ENCODE measurements at regions not wholly inside any gene's neighbourhood (a gene's known extent, or its start where the extent isn't known, plus 50 kb on each side); places are given as distances from the start of the nearest gene placed in this dataset.

DNA sequence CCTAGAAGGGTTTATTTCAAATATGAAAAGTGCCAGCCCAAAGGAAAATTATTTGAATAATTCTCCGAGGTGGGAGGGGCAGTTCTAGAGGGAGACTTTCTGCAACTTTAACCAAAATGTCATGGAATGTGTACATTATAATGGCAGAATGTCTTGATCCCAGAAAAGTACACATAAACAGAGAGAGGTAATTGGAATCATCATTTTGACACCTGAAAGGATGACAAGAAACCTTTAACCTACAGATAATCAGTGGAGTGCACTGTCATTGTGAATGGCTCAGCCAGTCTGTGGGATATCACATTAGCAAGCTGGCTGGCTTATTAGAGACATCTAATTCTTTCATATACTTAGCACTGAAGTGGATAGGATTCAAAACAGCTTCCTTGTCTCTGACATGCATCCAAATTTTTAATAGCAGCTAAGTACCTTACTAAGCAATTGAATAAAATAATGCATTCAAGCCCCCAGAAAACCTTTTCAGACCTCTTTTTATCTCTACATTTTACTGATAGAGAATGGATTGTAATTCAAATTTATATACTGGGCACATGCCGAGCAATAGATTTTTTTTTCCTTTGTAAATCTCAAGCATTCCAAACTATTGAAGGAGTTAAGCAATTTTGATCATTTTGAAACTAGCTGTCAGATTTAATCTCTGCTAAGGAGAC, 468.6 kb downstream of the COG6 start:
- DNase-seq: no peak

DNA sequence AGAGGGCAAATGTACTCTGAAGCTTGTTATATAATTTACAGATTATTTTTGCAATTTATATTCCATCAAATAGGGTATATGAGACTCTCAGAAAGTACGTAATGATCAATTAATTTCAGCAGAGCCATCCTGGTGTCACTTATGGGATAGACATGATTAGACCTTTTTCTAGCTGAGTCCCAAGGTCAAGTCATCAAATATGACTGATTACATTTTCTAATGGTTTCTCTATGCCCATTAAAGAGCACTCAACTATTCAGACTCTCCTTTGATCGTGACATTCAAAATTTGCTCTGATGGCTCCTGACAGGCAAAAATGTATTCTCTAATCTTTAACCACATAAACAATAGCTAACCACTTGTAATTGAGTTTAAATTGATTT, 469.2 kb downstream of the COG6 start:
- DNase-seq: no peak

DNA sequence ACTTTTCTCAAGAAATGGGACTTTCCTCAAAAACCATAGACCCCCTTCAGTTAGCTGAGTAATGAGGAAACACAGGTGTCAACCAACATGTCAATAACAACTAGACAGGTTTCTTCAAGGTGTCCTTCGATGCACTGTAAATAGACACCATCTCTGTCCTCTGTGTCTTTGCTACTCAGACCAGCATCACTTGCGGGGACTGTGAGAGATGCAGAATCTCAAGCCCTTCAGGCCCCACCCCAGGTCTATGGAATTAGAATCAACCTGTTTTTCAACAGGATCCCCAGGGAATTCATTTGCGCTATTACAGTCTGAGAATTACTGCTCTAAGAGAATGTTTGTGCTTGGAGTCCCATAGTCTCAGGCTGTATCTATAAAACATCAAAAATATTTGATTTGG, 469.9 kb downstream of the COG6 start:
- no peak for DNase-seq

DNA sequence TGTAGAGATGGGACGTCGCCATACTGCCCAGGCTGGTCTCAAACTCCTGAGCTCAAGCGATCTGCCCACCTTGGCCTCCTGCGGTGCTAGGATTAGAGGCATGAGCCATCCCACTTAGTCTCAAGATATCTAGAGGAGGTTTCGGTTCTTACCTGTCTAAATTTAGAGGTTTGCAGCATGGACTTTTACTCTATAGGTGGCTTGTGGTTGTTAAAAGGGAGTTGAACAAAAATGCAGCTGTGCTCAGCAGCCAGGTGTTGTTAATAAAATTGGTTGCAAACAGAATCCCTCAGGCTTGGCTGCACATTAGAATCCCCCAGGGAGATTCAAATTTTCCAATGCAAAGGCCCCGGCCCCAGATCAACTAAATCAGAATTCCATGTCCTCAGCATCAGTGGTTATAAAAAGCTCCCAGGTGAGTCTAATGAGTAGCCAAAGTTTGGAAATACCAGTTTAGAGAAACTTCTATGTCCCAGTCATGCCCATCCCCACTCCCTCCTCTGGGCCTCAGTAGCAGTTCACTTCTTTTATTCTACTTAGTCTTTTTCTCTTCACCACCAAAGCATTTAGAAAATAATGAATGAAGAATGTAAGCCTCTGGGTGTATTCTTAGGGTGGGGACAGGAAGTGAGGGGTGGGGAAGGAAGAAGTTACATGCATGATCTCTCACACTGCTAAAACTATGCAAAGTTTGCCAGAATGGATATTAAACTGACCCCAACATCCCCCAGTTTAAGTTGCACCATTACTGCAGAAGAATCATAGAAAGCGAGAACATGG, 471.0 kb downstream of the COG6 start:
- DNase-seq: no peak

DNA sequence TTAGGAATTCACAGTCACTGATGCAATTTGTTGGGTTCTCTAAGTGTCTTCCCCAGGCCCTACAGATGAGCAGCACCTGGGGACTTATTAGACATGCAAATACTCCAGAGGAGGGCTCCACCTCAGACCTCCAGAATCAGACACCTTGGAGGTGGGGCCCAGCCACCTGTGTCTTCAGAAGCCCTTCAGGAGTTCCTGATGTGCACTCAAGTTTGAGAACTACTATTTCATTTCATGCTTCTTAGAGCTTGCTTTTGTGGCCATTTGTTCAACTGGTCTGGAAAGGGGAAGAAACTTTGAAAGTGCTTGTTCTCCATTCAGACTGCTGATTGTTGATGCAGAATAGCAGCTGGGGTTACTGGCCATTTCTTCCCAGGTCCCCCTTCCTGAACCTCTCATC, 472.0 kb downstream of the COG6 start:
- DNase-seq: no peak

DNA sequence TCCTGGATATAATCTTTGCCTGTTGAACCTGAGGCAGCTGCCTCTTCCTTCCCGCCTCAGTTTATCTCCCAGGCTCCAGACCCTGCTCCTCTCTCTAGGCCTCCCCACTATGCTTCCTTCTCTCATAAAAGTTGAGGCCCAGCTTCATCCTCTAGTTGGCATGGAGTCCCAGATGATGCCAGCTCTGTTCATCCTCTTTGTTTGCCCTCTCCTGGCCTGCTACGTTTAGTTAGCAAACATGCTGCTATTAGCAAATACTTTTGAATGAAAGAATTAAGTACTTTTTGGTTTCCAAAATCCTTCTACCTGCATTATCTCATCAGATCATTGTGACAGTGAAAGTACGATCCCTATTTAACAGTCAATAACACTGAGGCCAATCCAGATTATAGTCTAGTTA, 472.5 kb downstream of the COG6 start:
- no peak for DNase-seq

DNA sequence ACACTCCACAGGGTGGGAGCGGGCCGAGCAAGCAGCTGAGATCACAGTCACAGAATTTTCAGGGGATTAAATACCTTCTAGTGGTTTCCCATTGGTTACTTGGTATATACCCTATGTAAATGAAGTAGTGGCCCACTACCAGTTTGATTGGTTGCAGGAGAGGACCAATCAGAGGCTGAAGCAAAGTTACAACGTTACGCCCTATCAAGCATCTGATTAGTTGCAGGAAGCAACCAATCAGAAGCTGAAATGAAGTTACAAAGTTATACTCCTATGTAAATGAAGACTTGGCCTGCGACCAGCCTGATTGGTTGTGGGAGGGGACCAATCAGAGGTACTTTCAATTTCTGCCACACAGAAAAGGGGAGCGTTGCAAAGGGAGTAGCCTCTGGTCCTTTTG, 474.0 kb downstream of the COG6 start:
- no peak for DNase-seq

DNA sequence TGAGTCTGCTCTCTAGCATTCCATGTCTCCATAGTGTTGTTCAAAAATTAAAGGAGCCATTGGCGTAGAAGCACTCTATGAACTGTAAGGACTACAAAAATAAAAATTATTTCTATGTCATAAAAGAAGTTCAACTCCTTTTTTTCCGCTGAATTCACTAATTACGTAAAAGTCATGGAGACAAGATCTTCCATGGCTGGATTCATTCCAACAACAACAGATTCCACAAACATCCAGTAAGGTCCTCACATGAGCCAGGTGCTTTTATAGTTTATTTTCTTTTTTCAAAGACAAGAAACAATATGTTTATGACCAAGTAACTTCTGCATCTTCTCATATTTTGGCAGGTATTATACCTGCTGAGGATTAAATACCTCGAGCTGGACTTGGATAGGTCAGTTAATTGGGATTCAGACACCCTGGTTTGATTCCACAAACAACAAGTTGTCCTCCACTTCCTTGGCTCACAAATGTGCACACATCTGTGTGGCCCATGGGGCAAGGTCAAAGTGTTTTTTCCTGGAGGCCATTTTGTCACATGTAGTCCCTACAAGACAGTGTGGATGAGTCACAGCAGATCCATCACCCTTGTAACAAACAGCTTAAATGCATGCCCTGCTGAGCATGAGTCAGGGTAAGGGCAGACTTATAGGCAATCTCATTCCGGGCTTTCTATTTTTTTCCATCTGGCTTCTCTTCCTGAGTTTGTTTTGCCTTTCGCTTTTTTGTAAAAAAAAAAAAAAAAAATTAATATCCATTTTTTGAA, 475.6 kb downstream of the COG6 start:
- no peak for DNase-seq

DNA sequence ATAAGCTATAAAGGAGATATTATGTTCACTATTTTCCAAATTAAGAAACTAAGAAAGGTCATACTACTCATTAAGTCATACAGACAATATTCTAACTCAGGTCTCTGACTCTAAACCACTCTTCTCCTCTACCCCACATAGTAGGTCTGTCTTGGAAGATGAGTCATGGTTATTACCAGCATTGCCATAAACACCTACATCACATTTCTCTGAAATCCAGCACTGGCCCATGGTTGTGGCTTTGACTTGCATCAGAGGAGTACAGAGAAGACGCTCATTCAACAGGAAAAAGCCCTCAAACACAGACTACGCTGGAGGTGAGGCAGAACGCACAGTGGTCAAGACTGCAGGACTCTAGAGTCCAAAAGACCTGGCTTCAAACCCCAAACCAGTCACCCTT, 476.8 kb downstream of the COG6 start:
- DNase-seq: no peak

DNA sequence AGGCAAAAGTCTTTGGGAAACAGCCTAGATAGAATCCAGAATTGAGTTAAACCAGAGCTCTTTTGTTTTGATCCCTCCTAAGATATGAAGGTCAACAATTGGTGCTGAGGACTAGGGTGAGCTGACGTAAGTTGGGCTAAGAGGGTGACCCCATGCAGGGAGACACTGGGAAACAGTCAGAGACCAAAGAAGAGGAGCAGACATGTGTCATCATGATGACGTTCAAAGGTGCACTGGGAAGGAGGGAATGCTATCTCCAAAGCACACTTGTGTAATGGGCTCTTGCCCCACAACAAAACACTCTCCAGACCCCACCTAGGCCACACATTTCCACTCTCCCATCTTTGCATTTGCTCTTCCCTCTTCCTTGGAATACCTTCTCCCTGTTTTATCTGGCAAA, 481.4 kb downstream of the COG6 start:
- no peak for DNase-seq

DNA sequence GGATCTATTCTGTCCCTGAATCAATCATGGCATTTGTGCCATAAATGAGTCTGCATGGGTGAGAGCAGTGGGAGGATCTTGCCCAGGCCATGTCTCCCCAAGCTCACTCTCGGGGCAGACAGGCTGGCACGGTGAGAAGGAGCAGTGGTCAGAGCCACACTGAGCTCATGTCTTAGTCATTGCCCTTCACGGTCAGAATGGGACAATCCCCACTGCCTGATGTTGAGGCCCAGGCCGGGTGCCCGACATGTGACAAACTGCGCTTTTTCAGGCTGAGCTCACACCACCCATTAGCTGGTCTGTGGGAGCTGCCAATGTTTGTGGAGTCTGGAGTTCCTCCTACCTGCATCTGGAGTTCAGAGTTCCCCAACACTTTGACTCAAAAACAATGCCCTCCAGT, 481.9 kb downstream of the COG6 start:
- no peak for DNase-seq

DNA sequence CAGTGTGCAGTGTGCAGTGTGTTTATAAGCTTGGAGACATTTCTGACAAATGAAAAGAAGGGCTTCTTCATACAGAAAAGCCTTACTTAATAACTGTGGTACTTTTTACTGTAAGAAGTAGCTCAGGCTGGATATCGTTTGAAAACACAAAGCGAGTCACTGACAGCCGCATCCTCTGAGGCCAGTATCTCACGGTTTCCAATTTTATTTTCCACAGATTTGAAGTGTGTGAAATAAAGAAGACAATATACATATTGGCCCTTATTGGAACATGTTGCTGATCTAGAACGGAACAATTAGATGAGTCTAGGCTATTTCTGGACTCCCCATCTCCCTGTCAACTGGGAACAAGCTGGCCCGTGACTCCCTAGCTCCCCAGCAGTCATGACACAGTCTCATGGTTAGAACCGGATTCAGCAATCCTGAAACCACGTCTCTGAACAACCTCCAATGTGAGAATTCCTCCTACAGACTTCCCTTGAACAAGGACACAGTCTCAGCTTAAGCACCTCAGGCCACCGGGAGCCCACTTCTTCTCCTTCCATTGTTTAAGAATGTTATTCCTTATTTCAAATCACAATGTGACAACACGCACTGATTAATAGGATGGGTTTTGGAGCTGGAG, 484.5 kb downstream of the COG6 start:
- no peak for DNase-seq

DNA sequence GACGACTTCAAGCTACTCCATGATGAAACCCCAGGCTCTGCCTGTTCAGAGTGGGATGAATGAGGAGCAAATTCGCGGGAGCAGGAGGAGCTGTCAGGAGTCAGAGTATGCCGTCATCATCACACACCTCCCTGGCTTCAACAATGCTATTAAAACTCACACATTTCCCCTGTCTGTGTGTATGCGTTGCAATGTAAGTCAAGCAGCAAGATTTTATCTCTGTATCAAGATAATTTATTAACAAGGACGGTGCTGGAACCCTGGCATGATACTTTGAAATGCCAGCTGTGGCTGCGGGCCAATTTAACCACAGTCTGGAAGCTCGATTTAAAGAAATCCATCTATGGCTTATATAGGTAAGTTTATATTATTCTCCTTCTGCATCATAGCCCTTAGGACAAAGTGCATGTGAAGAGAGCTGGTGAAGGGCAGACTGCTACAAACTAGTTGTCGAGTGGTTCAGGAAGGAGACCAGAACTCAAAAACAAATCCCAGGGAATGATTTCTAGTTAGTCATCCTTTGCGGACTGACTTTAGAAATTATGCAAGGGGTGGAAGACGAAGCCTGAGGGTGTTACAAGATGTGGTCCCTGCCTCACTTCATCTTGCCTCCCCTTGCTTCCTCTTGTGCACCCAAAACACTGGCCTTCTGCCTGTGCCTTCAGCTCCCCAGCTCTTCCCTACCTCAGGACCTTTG, 486.5 kb downstream of the COG6 start:
- no peak for DNase-seq

DNA sequence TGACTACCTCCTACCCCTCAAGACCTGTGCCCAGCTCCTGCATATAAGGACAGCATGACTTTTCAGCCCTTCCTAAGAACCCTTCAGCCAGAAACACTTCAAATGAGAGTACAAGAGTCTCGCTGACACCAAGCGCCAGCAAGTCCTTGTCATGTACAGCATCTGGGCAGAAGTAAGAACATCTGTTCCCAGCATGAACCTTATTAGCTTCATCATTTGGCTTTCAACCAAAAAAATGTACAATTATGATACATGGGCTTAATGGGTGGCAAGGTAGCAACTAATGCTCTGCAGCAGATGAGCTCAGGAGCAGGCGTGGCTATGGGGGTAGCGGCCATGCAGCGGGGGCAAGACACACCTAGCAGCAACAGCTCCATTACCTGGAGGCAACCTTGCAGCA, 487.6 kb downstream of the COG6 start:
- DNase-seq: no peak

DNA sequence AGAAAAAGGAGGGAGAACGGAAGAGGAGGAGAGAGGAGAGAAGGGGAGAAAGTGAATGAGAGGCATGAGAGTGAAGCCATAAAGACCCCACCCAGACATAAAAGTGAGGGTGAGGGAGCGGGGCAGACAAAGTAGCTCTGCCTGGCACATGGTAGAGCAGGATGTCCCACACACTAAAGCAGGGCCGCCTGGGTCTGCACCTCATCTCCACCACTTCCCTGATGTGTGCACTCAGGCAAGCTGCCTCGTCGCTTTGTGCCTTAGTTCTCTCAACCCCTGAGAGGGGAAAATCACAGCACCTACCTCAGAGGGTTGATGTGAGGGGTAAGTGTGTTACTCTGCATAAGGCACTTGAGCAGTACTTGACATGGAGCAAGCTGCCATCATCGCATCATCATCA, 488.1 kb downstream of the COG6 start:
- no peak for DNase-seq

DNA sequence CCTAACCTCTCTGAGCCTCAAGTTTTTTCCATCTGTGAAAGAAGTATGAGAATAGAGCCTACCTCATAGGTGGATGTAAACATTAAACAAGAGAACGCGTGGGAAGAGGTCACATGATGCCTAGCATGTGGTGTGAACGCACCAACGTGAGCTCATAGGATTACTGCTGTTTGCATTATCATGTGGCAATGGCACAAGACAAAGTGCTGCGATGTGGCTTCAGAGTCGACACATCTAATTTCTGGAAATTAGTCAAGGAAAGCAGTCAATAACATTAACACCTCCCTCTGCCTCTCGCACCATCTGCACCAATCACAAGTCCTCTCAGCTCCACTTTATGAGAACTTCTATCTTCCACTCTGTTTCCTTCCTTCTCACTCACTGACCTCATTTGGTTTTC, 489.7 kb downstream of the COG6 start:
- DNase-seq: no peak

DNA sequence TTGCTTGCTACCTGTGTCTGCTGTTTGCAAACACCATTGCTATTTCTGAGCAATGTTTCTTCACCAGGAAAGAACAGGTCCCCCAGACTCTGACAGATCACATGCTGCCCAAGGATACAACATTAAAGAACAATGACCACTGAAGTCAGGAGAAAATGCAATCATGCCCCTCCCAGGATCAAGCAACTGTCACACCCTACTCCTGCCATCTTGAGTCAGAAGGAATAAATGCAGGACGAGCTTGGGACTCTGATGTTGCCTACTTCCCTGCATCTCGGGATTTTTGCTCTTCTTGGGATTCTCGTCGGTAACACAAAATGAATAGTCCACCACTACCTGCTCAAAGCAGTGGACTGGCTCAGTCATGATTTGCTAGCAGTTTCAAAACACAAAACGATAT, 490.6 kb downstream of the COG6 start:
- no peak for DNase-seq

DNA sequence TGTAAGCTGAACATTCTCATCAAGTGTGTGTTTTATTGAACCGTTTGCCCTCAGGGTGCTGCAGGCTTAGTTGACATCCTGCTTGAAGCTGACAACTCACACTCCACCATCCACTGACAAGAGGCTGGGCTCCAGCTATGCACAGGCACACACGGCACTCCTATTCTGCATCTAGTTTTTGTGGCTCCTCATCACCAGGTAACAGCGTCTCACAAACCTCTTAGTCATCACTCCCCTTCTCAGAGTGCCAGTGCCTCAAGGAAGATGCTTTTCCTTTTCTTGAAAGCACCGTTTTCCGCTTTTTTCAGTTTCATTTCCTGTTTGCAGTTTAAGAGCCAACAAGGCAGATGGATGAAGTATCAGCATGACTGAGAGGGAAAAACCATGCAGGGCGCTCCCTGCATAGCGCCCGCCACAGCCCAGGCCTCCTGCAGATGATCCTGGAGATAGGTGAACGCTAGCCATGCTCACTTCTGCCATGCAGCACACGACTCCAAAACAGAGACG, 491.2 kb downstream of the COG6 start:
- no peak for DNase-seq

DNA sequence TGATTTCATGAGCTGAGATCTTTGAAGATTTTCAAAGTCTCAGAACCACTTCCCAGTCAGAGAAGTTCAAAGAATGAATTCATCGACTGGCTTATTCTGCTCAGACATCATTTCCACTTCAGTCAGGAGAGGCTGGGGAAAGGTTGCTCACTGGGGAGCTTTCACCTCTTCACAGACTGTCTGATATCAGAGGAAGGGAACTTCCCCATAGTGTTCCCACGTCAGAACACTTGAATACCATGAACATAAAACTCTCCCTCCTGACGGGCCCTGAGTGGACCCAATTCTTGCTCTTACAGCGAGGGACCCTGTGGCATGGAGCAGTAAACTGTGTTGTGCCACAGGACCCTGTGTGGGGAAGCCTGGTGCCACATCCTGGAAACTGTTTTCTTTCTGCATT, 492.6 kb downstream of the COG6 start:
- DNase-seq: peak; percentile 18

DNA sequence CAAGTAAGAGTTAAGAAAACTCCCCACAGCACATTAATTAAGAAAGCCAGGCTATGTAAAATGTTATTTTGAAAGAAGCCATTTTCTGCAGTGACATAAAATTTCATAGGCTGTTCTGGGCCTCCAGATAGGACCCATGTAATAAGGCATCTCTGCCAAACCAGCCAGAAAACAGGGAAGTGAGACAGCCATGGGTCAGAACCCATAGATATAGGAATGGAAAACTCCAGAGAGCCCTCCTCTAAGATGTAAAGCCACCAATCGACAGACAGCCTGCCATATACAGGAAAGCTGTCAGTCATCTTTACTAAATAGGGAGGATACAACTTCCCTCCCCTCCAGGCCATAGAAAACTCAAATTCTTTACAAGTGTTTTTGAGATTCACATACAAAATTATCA, 493.3 kb downstream of the COG6 start:
- no peak for DNase-seq

DNA sequence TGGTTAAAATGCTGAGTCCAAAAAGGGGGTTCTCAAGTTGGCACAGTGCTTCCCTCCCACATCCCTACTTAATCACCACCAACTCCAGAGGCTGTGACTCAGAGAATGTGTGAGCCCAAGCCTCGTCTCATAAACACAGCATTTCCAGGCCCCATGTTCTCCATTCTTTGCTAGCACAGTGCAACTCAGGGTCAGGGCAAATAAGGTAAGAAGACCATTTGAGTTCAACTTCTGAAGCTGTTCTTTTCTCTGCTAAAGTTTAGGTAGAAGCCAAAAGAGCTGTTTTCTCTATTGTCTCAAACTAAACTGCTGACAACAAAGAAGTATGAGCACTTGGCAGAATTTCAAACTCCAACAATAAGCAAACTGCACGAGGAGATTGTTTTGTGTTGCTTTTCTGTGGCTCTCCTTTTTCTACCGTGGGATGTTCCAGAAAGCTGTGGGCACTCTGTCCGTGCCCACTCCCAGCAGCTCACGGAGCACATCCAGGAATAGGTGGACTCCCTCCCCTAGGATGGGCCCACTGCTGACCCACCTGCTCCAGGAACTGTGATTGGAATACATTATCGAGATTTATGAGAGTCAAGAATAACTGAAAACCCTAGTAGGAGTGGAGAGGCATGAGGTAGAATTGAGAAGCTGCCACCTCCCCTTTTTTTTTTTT, 494.3 kb downstream of the COG6 start:
- DNase-seq: no peak

DNA sequence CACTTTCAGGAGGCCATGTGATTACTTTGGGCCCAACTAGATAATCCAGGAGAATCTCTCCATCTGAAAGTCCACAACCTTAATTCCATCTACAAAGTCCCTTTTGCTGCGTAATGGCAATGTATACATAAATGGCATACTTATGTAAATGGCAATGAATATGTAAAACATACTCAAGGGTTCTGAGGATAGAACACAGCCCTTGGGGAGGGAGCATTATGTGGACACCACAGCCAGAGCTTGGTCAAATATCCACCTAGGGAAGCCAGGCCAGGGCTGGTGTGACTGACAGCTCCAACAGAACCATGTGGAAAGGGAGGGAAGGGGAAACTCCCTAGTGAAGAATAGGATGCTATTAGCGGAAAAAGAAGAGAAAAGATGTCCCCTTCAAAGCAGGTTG, 496.2 kb downstream of the COG6 start:
- no peak for DNase-seq
